WTC11 (cell line): ENCODE measurements at regions not wholly inside any gene's neighbourhood (a gene's known extent, or its start where the extent isn't known, plus 50 kb on each side); places are given as distances from the start of the nearest gene placed in this dataset.

ENCODE experiments used
- ATAC-seq: fragments of 200-7000 bp; cut with Tn5 transposase; 2 replicates; pipeline ENCODE4 v1.10.0; 2021; ENCODE audit warnings: mild to moderate bottlenecking, moderate library complexity
- CTCF ChIA-PET: fragments of 300-600 bp; sonication (Branson Sonifier 250); formaldehyde crosslinking; loops from one replicate; lab custom pipeline; 2021; ENCODE audit warnings: antibody characterized with exemption; lab: Charles Lee
- POLR2A ChIA-PET: fragments of 350-600 bp; sonication (Branson Sonifier 250); formaldehyde crosslinking; loops from one replicate; lab custom pipeline; 2021; ENCODE audit warnings: antibody characterized with exemption; lab: Charles Lee
- DNase-seq: peaks from one replicate; pipeline ENCODE4 v3.0.0; 2021; ENCODE audit warnings: low spot score
- H3K27ac Mint-ChIP-seq: 2 replicates; pipeline ENCODE4 v1.8.0; 2021; ENCODE audit warnings: mixed read lengths
- H3K27me3 Mint-ChIP-seq: 2 replicates; pipeline ENCODE4 v1.8.0; 2021; ENCODE audit warnings: low read depth, mild to moderate bottlenecking, moderate library complexity, mixed read lengths
- H3K36me3 Mint-ChIP-seq: 2 replicates; pipeline ENCODE4 v1.8.0; 2021; ENCODE audit warnings: mixed read lengths
- H3K4me1 Mint-ChIP-seq: 2 replicates; pipeline ENCODE4 v1.8.0; 2022; ENCODE audit warnings: mixed read lengths
- H3K4me3 Mint-ChIP-seq: 2 replicates; pipeline ENCODE4 v1.8.0; 2021; ENCODE audit warnings: mild to moderate bottlenecking, moderate library complexity, mixed read lengths
- H3K9me3 Mint-ChIP-seq: 2 replicates; pipeline ENCODE4 v1.8.0; 2021; ENCODE audit warnings: mixed read lengths
- ATF1 ChIP-seq: sonication (generic); formaldehyde crosslinking; IDR thresholded peaks from 2 replicates; pipeline ENCODE4 v1.8.1; 2023; ENCODE audit warnings: mild to moderate bottlenecking, moderate library complexity, missing genetic modification reagents
- CTCF ChIP-seq: fragments of 200-600 bp; IDR thresholded peaks from 2 replicates; pipeline ENCODE4 v1.8.0; 2022; ENCODE audit warnings: antibody characterized with exemption
- E2F1 ChIP-seq: sonication (generic); formaldehyde crosslinking; IDR thresholded peaks from 2 replicates; pipeline ENCODE4 v1.8.0; 2022; ENCODE audit warnings: mild to moderate bottlenecking, missing genetic modification reagents
- ELF4 ChIP-seq: sonication (generic); formaldehyde crosslinking; IDR thresholded peaks from 2 replicates; pipeline ENCODE4 v1.8.1; 2022; ENCODE audit warnings: low read depth, mild to moderate bottlenecking, moderate library complexity, missing genetic modification reagents
- EMX1 ChIP-seq: fragments of 250-450 bp; sonication (Bioruptor Pico); IDR thresholded peaks from 2 replicates; pipeline ENCODE4 v1.8.0; 2021; ENCODE audit warnings: mild to moderate bottlenecking
- ERG ChIP-seq: fragments of 250-450 bp; sonication (Bioruptor Pico); IDR thresholded peaks from 2 replicates; pipeline ENCODE4 v1.8.0; 2021; ENCODE audit warnings: mild to moderate bottlenecking
- ETV6 ChIP-seq: sonication (generic); formaldehyde crosslinking; IDR thresholded peaks from 2 replicates; pipeline ENCODE4 v1.8.1; 2022; ENCODE audit warnings: mild to moderate bottlenecking, missing genetic modification reagents
- FOXJ3 ChIP-seq: sonication (generic); formaldehyde crosslinking; IDR thresholded peaks from 2 replicates; pipeline ENCODE4 v1.9.0; 2021; ENCODE audit warnings: missing genetic modification reagents, mild to moderate bottlenecking, borderline replicate concordance
- GABPB1 ChIP-seq: sonication (generic); formaldehyde crosslinking; IDR thresholded peaks from 2 replicates; pipeline ENCODE4 v1.8.1; 2023; ENCODE audit warnings: mild to moderate bottlenecking, missing genetic modification reagents
- GRHL2 ChIP-seq: fragments of 250-450 bp; sonication (Bioruptor Pico); IDR thresholded peaks from 2 replicates; pipeline ENCODE4 v1.8.0; 2022; ENCODE audit warnings: mild to moderate bottlenecking, moderate library complexity; ENCODE audit not compliant: insufficient replicate concordance, severe bottlenecking
- IRF2 ChIP-seq: sonication (generic); formaldehyde crosslinking; IDR thresholded peaks from 2 replicates; pipeline ENCODE4 v1.8.0; 2022; ENCODE audit warnings: low read depth, missing genetic modification reagents, borderline replicate concordance
- JAZF1 ChIP-seq: fragments of 250-450 bp; sonication (Bioruptor Pico); IDR thresholded peaks from 2 replicates; pipeline ENCODE4 v1.9.0; 2021; ENCODE audit warnings: moderate library complexity, mild to moderate bottlenecking, inconsistent platforms
- JUN ChIP-seq: sonication (generic); formaldehyde crosslinking; IDR thresholded peaks from 2 replicates; pipeline ENCODE4 v1.8.0; 2023; ENCODE audit warnings: mild to moderate bottlenecking, missing genetic modification reagents
- MYBL2 ChIP-seq: sonication (generic); formaldehyde crosslinking; IDR thresholded peaks from 2 replicates; pipeline ENCODE4 v1.8.1; 2023; ENCODE audit warnings: mild to moderate bottlenecking, moderate library complexity, missing genetic modification reagents
- NR1H2 ChIP-seq: sonication (generic); formaldehyde crosslinking; IDR thresholded peaks from 2 replicates; pipeline ENCODE4 v1.9.0; 2021; ENCODE audit warnings: mild to moderate bottlenecking, moderate library complexity, missing genetic modification reagents
- PRDM15 ChIP-seq: sonication (generic); formaldehyde crosslinking; IDR thresholded peaks from 2 replicates; pipeline ENCODE4 v1.8.0; 2022; ENCODE audit warnings: missing genetic modification reagents
- PREB ChIP-seq: sonication (generic); formaldehyde crosslinking; IDR thresholded peaks from 2 replicates; pipeline ENCODE4 v1.8.1; 2022; ENCODE audit warnings: mild to moderate bottlenecking, missing genetic modification reagents, moderate library complexity, borderline replicate concordance
- PRRX2 ChIP-seq: fragments of 250-450 bp; sonication (Bioruptor Pico); IDR thresholded peaks from 2 replicates; pipeline ENCODE4 v1.8.0; 2021; ENCODE audit warnings: mild to moderate bottlenecking
- RORB ChIP-seq: fragments of 250-450 bp; sonication (Bioruptor Pico); IDR thresholded peaks from 2 replicates; pipeline ENCODE4 v1.9.0; 2021; ENCODE audit warnings: mild to moderate bottlenecking
- SMAD3 ChIP-seq: sonication (generic); formaldehyde crosslinking; IDR thresholded peaks from 2 replicates; pipeline ENCODE4 v1.8.0; 2022; ENCODE audit warnings: missing genetic modification reagents, mild to moderate bottlenecking, borderline replicate concordance
- TCF7 ChIP-seq: sonication (generic); formaldehyde crosslinking; IDR thresholded peaks from 2 replicates; pipeline ENCODE4 v1.8.0; 2022; ENCODE audit warnings: mild to moderate bottlenecking, low read depth, missing genetic modification reagents, moderate library complexity
- TP53 ChIP-seq: sonication (generic); formaldehyde crosslinking; IDR thresholded peaks from 2 replicates; pipeline ENCODE4 v1.8.1; 2023; ENCODE audit warnings: mild to moderate bottlenecking, missing genetic modification reagents
- USF2 ChIP-seq: sonication (generic); formaldehyde crosslinking; IDR thresholded peaks from 2 replicates; pipeline ENCODE4 v1.8.1; 2023; ENCODE audit warnings: mild to moderate bottlenecking, missing genetic modification reagents, moderate library complexity
- ZNF396 ChIP-seq: fragments of 250-450 bp; sonication (Bioruptor Pico); IDR thresholded peaks from 2 replicates; pipeline ENCODE4 v1.8.0; 2021; ENCODE audit warnings: mild to moderate bottlenecking, moderate library complexity, borderline replicate concordance
- ZNF671 ChIP-seq: fragments of 250-450 bp; sonication (Bioruptor Pico); IDR thresholded peaks from 2 replicates; pipeline ENCODE4 v1.8.0; 2021; ENCODE audit warnings: mild to moderate bottlenecking

- no peaks in the 10 kb centered on the region for H3K27me3 Mint-ChIP-seq
- H3K9me3 Mint-ChIP-seq: peaks cover 20% of the 10 kb centered on the region
- peaks cover 14% of the 10 kb centered on the region for H3K4me1 Mint-ChIP-seq
- ChIA-PET POLR2A (no interaction called here), CTCF (no interaction called here)
- ATAC-seq (no peak), DNase-seq (no peak)
- TF ChIP-seq JUN (CRISPR knock-in tag): no peak
- TF ChIP-seq JAZF1: no peak
- TF ChIP-seq ZNF396 (CRISPR knock-in tag): no peak
- TF ChIP-seq FOXJ3: no peak
- no peak for TF ChIP-seq CTCF
- no peak for TF ChIP-seq ETV6
- no peak for TF ChIP-seq EMX1 (CRISPR knock-in tag)
- TF ChIP-seq ATF1: no peak
- no peak for TF ChIP-seq PREB
- TF ChIP-seq TP53 (CRISPR knock-in tag): no peak
- no peak for TF ChIP-seq RORB (CRISPR knock-in tag)
- no peak for TF ChIP-seq ELF4 (CRISPR knock-in tag)
- TF ChIP-seq TCF7 (CRISPR knock-in tag): no peak
- TF ChIP-seq NR1H2 (CRISPR knock-in tag): no peak
- TF ChIP-seq ZNF671 (CRISPR knock-in tag): no peak
- TF ChIP-seq PRRX2 (CRISPR knock-in tag): no peak
- no peak overlapping the region for H3K27ac Mint-ChIP-seq
- H3K4me3 Mint-ChIP-seq: no peak overlapping the region
- H3K36me3 Mint-ChIP-seq: peaks cover 7% of the 10 kb centered on the region; the same call in 1 of the 2 replicates
Observed at GRCh38 chr13:81381560-81381959, 1040.6 kb upstream of the SPRY2 start.

- TF ChIP-seq JAZF1 (no peak), ERG (CRISPR knock-in tag) (no peak), MYBL2 (CRISPR knock-in tag) (no peak), IRF2 (no peak)
- TF ChIP-seq, all 79 proteins: peak for 0
- no peak for ATAC-seq
- Mint-ChIP-seq H3K27ac (no peak overlapping the region), H3K27me3 (no peaks in the 10 kb centered on the region), H3K4me1 (peaks cover 14% of the 10 kb centered on the region), H3K36me3 (peaks cover under 1% of the 10 kb centered on the region; the same call in 1 of the 2 replicates), H3K9me3 (peaks cover 11% of the 10 kb centered on the region), H3K4me3 (no peak overlapping the region)
- ChIA-PET CTCF (no interaction called here), POLR2A (no interaction called here)
- DNase-seq: no peak
Observed at GRCh38 chr13:81379183-81379582, 1038.3 kb upstream of the SPRY2 start.

GRCh38 chr13:81377921-81378320, 1037.0 kb upstream of the SPRY2 start:
- POLR2A ChIA-PET: no interaction called here
- Mint-ChIP-seq H3K36me3 (no peaks in the 10 kb centered on the region), H3K4me3 (no peak overlapping the region), H3K27me3 (no peaks in the 10 kb centered on the region), H3K27ac (no peak overlapping the region), H3K9me3 (0 out of 2 replicates have a peak, but pooled peaks cover 5% of the 10 kb centered on the region), H3K4me1 (peaks cover 11% of the 10 kb centered on the region)
- TF ChIP-seq TCF7 (CRISPR knock-in tag) (no peak), USF2 (CRISPR knock-in tag) (no peak), JUN (CRISPR knock-in tag) (no peak), SMAD3 (CRISPR knock-in tag) (no peak), GABPB1 (CRISPR knock-in tag) (no peak), GRHL2 (CRISPR knock-in tag) (no peak), PRDM15 (no peak), E2F1 (CRISPR knock-in tag) (no peak)
- DNase-seq (no peak), ATAC-seq (no peak)
- CTCF ChIA-PET: no interaction called here
